ENCODE measurements at regions not wholly inside any gene's neighbourhood (a gene's known extent, or its start where the extent isn't known, plus 50 kb on each side); places are given as distances from the start of the nearest gene placed in this dataset.

DNA sequence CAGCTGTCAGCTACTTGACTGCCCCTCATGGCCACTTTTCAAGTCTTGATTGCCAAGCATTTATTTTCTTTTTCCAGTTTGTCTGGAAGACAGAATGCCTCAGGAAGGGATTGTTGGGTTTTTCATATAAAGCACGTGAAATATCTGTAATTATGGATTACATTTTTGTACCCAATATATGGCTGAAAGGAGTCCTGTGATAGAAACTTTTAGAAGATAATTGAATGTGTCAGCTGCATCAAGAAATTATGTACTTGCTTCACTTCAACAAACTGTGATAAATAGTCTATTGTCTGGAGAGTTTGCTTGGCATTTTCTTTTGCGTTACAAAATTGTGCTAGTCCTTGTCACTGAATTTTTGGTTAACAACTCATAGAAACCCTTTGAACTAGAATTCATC lies 247.9 kb upstream of the SLCO3A1 start:
- no peaks in the 10 kb centered on the region for H3K36me3 Mint-ChIP-seq (ENCODE audit: low read depth)
- POLR2A ChIA-PET: no interaction called here
- no peaks in the 10 kb centered on the region for H3K4me1 Mint-ChIP-seq
- H3K9me3 Mint-ChIP-seq: no peaks in the 10 kb centered on the region
- DNase-seq: no peak
- no peak overlapping the region for H3K4me3 Mint-ChIP-seq
- no peak overlapping the region for H3K27ac Mint-ChIP-seq
- peaks cover 6% of the 10 kb centered on the region for H3K27me3 Mint-ChIP-seq
- CTCF ChIA-PET: interaction anchor here (0.6 kb wide), 1 partner anchor 87 kb away, joined by 3 read pairs; no protein-coding TSS in a partner anchor

DNA sequence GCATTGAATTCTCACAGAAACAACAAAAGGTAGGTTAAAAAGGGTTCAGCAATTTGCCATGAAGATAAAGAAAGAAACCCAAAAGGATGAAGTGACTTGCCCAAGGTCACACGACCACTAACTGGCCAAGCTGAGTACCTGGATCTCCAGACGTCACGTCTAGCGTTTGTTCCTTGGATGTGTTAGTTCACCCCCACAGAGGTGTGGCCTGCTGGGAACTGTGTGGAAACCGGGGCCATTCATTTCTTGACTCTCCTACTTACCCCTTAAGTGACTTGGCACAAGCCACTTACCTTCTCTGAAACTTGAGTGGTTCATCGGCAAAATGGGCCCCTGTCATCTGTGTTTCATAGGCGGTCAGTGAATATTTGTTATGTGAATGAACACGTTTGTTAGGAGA lies 244.3 kb upstream of the SLCO3A1 start:
- Mint-ChIP-seq H3K4me3 (no peak overlapping the region), H3K36me3 (ENCODE audit: low read depth) (no peaks in the 10 kb centered on the region), H3K4me1 (no peaks in the 10 kb centered on the region), H3K9me3 (no peaks in the 10 kb centered on the region), H3K27ac (no peak overlapping the region), H3K27me3 (peaks cover 6% of the 10 kb centered on the region)
- ChIA-PET POLR2A (no interaction called here), CTCF (no interaction called here)
- DNase-seq: no peak

DNA sequence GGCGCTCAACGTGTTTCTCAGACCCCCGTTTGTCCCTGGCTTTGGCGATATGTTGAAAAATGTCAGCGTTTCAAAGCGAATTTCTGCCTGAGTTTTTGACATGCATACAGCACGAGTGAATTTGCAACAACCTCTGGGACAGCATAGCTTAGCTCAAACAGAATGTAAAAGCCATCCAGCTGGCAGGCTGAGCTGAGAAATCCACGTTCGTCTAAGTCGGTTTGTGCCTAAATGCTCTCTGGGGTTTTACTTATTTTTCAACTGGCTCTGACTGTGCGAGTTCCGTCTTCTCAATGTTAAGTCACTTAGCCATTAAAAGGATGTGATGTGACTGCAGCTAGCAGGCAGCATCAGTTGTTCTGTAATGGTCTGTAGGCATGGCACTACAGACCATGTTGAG lies 243.5 kb upstream of the SLCO3A1 start:
- Mint-ChIP-seq H3K9me3 (no peaks in the 10 kb centered on the region), H3K27me3 (peaks cover 3% of the 10 kb centered on the region), H3K4me1 (no peaks in the 10 kb centered on the region), H3K27ac (no peak overlapping the region), H3K36me3 (ENCODE audit: low read depth) (no peaks in the 10 kb centered on the region), H3K4me3 (no peak overlapping the region)
- ChIA-PET CTCF (no interaction called here), POLR2A (no interaction called here)
- DNase-seq: no peak

DNA sequence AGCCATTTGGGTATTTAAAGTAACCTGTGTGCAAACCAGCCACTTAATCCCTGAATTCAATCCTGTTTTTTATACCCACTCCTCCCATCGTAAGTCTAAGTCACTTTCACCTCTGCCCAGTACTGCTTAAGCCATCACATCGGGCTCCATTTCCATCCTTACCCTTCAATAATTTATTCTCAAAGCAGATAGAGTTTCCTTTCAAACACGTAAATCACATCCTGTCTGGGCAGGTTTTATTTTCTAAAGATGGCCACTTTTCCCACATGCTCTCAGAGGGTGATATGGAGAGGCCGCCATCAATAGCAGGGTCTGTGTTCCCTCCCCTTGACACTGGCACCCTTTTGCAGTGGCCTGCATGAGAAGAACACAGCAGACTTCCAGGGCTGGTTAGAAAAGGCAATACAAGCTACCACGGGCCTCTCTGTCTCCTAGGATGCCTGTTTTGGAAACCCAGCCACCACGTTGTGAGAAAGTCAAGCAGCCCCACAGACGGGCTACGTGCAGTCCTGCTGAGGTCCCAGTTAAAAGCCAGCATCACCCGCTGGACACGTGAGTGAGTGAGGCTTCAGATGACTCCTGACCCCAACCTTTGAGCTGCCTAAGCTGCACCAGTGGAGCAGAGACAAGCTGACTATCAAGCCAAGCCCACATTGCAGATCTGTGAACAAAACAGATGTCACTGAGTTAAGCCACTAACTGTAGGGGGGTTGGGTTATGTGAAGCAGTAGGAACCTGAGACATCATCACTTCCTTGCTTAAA lies 241.8 kb upstream of the SLCO3A1 start:
- Mint-ChIP-seq H3K9me3 (no peaks in the 10 kb centered on the region), H3K4me1 (no peaks in the 10 kb centered on the region), H3K4me3 (no peak overlapping the region), H3K27ac (no peak overlapping the region), H3K36me3 (ENCODE audit: low read depth) (no peaks in the 10 kb centered on the region), H3K27me3 (no peaks in the 10 kb centered on the region)
- CTCF ChIA-PET: no interaction called here
- no peak for DNase-seq
- POLR2A ChIA-PET: no interaction called here

DNA sequence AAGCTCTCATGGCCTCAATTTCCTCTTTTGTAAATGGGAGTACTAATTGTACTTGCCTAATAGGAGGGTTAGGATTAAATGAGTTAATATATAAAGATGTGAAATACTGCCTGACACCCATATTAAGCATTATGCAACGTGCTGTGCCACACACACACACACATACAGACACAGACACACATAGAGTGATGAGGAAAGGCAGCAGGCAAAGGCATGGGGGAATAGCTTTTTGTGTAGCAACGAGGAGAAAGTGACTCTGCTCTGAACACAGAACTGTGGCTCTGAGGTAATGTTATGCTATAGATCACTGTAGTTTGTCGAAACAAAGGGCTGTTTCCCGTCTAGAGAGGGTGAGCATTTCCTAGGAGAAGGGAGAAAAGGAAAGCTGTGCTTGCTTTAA lies 233.3 kb upstream of the SLCO3A1 start:
- no peaks in the 10 kb centered on the region for H3K9me3 Mint-ChIP-seq
- no peak overlapping the region for H3K4me3 Mint-ChIP-seq
- no peak for DNase-seq
- H3K36me3 Mint-ChIP-seq (ENCODE audit: low read depth): no peaks in the 10 kb centered on the region
- POLR2A ChIA-PET: no interaction called here
- peaks cover 8% of the 10 kb centered on the region for H3K27me3 Mint-ChIP-seq
- H3K4me1 Mint-ChIP-seq: no peaks in the 10 kb centered on the region
- no peak overlapping the region for H3K27ac Mint-ChIP-seq
- CTCF ChIA-PET: no interaction called here

DNA sequence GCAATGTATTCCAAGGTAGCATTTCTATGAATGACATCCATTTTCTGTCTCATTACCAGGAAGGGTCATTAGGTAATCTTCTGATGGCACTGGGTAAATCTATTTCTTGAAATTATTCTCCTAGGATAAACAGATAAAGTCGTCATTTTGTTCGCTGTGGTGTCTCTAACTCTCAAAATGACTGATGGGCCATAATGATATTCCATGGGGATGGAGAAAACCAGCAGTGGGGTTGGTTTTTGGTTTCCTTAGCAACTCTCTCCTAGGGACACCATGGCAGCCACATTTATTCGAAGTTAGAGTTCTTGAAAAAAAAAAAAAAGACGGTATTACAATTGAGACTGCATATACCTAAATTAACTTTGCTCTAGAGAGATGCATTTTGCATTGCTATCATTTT lies 231.3 kb upstream of the SLCO3A1 start:
- no peaks in the 10 kb centered on the region for H3K4me1 Mint-ChIP-seq
- peaks cover 8% of the 10 kb centered on the region for H3K27me3 Mint-ChIP-seq
- no peak for DNase-seq
- ChIA-PET CTCF (no interaction called here), POLR2A (no interaction called here)
- H3K4me3 Mint-ChIP-seq: no peak overlapping the region
- H3K36me3 Mint-ChIP-seq (ENCODE audit: low read depth): no peaks in the 10 kb centered on the region
- no peaks in the 10 kb centered on the region for H3K9me3 Mint-ChIP-seq
- no peak overlapping the region for H3K27ac Mint-ChIP-seq

DNA sequence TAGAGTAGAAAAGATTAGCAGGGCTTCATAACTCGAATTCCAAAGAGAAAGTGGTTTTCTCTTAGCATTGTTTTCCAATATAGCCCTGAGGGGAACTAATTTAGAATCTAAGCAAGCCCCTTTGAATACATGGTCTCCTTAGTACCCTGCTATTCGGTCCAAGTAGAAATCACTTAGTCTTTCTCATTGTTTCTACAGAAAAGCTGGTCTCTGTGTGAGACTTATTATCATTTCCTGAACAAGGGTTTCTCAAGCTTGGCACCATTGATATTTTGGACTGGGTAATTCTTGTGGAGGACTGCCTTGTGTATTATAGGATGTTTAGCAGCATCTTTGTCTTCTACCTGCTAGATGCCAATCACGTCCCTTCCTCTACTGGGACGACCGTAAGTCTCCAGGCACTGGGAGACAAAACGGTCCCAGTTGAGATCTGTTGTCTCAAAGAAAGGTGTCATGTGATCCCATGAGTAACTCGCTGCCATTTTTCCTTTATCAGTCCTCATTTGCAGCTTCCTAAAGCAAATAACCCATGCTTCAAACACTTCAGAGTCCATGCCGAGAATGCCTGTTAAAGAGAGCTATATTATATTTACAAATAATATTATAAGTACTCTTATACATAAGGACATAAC lies 230.7 kb upstream of the SLCO3A1 start:
- POLR2A ChIA-PET: no interaction called here
- H3K36me3 Mint-ChIP-seq (ENCODE audit: low read depth): no peaks in the 10 kb centered on the region
- no peak overlapping the region for H3K4me3 Mint-ChIP-seq
- no peak overlapping the region for H3K27ac Mint-ChIP-seq
- no peak for DNase-seq
- H3K27me3 Mint-ChIP-seq: peaks cover 8% of the 10 kb centered on the region
- no peaks in the 10 kb centered on the region for H3K9me3 Mint-ChIP-seq
- CTCF ChIA-PET: no interaction called here
- no peaks in the 10 kb centered on the region for H3K4me1 Mint-ChIP-seq

DNA sequence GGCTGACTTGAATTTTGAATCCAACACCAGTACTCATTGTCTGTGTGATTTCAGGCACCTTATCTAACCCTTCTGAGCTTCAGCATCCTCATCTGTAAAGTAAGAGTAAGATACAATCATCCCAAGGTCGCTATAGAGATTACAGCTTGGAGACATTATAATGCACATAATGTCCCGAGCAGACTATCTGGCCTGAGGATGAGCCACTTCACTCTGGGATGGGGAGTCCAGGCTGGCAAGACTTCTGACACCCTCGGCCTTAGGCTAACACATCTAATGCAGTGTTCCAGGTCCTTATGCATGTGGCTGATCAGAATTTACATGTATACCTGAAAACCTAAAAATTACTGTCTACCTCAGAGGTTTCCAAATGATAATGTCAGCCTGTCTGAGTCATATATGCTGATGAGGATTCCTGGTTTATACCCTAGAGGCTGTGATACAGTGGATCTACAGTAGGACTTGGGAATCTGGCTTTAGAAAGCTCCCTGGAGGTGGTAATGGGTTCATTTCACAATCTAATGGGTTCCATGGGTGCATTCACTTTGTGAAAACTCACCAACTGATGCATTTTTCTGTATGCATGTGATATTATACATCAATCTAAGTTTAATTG lies 229.0 kb upstream of the SLCO3A1 start:
- CTCF ChIA-PET: no interaction called here
- no peaks in the 10 kb centered on the region for H3K4me1 Mint-ChIP-seq
- H3K9me3 Mint-ChIP-seq: no peaks in the 10 kb centered on the region
- DNase-seq: no peak
- H3K27me3 Mint-ChIP-seq: no peaks in the 10 kb centered on the region
- no peak overlapping the region for H3K4me3 Mint-ChIP-seq
- H3K27ac Mint-ChIP-seq: no peak overlapping the region
- POLR2A ChIA-PET: no interaction called here
- no peaks in the 10 kb centered on the region for H3K36me3 Mint-ChIP-seq (ENCODE audit: low read depth)

DNA sequence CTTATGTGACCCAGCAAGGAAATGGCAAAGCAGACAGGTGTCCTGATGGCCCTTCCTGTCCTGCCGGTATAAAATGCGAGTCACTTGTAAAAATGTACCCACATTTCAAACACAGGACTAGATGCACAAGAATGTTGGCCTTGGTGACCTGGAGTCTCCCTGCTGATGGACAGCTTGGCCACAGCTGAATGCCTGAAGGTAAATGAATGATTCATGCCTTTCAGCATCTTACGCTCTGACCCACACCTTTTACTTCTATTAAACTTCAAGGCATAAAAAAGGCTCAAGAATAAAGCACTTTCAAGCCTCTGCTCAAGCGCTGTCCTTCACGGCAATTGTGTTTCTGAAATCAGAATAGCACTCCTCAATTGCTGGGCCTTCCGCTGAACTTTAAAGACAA lies 228.0 kb upstream of the SLCO3A1 start:
- ChIA-PET POLR2A (no interaction called here), CTCF (no interaction called here)
- no peak for DNase-seq
- Mint-ChIP-seq H3K9me3 (no peaks in the 10 kb centered on the region), H3K36me3 (ENCODE audit: low read depth) (no peaks in the 10 kb centered on the region), H3K4me3 (no peak overlapping the region), H3K27me3 (no peaks in the 10 kb centered on the region), H3K4me1 (no peaks in the 10 kb centered on the region), H3K27ac (no peak overlapping the region)

DNA sequence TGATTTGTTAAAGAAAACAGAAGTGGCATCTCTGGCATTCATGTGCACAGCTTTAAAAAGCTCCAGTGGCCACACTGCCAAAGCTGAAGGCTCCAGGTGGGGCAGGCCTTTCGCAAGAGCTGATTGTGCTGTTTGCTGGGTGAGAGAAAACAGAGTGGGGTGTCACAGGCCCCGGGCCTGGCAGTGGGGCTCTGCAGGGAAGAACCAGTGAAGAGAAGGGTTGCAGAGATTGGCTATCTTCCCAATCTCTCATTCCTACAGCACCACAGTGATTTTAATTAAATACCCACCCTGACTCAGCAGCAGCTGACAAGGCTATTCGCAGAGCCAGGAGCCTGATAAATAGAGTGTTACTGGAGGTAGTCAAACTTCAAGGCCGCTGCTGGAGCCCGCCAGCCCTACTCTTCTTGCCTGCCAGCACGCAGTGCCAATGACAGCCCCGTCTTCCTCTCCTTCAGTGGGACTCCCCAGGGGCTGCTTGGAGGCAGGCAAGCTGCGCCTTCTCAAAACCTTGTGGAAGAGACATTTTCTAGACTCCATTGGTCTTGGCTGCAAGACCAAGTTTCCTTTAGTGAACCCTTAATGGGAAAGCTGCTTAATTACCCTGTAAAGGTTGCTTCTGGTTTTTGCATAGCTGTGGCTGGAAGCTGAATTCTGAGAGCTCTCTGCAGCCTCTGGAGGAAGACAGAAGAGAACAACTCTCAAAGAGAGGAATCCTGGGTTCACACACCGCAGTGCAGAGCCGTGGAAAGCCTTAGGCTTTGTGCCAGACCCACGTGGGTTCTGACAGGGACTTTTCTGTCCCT lies 225.8 kb upstream of the SLCO3A1 start:
- H3K36me3 Mint-ChIP-seq (ENCODE audit: low read depth): no peaks in the 10 kb centered on the region
- no peaks in the 10 kb centered on the region for H3K9me3 Mint-ChIP-seq

DNA sequence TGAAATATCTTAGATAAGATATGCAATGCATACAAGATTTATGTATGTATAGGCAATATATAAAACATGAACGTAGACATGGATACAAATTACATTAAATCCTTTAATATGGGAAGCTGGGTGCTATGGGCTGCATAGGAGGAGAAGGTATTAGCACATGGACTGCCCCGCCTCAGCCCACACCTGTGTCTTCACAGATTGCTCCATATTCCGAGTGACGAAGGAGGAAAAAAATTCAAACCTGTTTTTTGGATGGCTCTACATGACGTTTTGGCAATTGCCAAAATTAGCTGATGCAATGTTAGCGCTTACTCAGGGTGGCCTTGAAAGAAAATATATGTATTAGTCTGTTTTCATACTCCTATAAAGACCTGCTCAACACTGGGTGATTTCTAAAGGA lies 223.4 kb upstream of the SLCO3A1 start:
- Mint-ChIP-seq H3K9me3 (no peaks in the 10 kb centered on the region), H3K27ac (no peak overlapping the region), H3K4me1 (no peaks in the 10 kb centered on the region), H3K27me3 (no peaks in the 10 kb centered on the region), H3K4me3 (no peak overlapping the region), H3K36me3 (ENCODE audit: low read depth) (no peaks in the 10 kb centered on the region)
- no peak for DNase-seq
- CTCF ChIA-PET: no interaction called here
- POLR2A ChIA-PET: no interaction called here

More for the DNA sequence above, 225.8 kb upstream of the SLCO3A1 start:
- H3K27me3 Mint-ChIP-seq: no peaks in the 10 kb centered on the region
- no peaks in the 10 kb centered on the region for H3K4me1 Mint-ChIP-seq
- H3K27ac Mint-ChIP-seq: no peak overlapping the region
- no peak for DNase-seq
- ChIA-PET POLR2A (no interaction called here), CTCF (interaction anchor here (1.1 kb wide), 1 partner anchor 79 kb away, joined by 3 read pairs; no protein-coding TSS in a partner anchor)
- H3K4me3 Mint-ChIP-seq: no peak overlapping the region

DNA sequence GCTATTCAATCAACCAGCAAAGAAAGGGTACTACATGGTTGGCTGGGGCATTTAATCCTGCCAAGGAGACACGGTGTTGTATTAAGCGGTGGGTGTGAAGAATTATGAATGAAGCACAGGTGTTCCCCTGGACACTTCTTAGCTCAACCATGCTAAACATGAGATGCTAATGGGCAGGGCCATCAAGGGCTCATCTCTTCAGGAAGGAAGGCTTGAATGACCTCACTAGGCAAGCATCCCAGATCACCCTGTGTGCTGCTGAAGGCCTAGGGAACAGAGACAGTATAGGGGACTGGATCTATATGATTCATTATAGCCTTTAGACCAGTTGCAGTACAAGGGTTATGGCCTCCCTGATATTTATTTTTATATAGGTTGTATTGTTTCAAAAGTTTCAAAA lies 221.3 kb upstream of the SLCO3A1 start:
- Mint-ChIP-seq H3K4me1 (no peaks in the 10 kb centered on the region), H3K36me3 (ENCODE audit: low read depth) (no peaks in the 10 kb centered on the region), H3K27me3 (no peaks in the 10 kb centered on the region), H3K4me3 (no peak overlapping the region), H3K27ac (no peak overlapping the region), H3K9me3 (no peaks in the 10 kb centered on the region)
- CTCF ChIA-PET: no interaction called here
- DNase-seq: no peak
- POLR2A ChIA-PET: no interaction called here

DNA sequence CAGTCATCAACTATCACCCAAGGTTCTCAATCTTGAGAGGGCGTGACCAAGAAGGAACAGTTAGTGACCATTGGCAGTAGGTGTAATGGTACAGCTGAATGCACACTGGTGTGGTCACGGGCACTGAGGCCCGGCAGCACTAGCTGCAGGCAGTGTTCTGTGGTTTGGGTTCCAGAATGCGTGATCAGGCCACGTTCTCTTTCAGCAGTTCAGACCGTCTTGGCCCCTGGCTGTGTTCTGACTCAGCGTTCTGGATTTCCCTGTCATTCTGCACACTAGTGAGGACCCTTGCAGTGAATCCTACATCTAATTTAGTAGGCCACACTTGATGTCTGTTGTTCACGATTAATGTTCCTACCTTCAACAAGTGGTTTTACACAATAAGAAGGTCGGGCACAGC lies 220.5 kb upstream of the SLCO3A1 start:
- CTCF ChIA-PET: no interaction called here
- Mint-ChIP-seq H3K27me3 (no peaks in the 10 kb centered on the region), H3K4me3 (no peak overlapping the region)

More for the DNA sequence above, 220.5 kb upstream of the SLCO3A1 start:
- no peak for DNase-seq
- peaks cover 4% of the 10 kb centered on the region for H3K9me3 Mint-ChIP-seq
- H3K36me3 Mint-ChIP-seq (ENCODE audit: low read depth): no peaks in the 10 kb centered on the region
- no peak overlapping the region for H3K27ac Mint-ChIP-seq
- POLR2A ChIA-PET: no interaction called here
- H3K4me1 Mint-ChIP-seq: no peaks in the 10 kb centered on the region

Data from activated CD4-positive, alpha-beta memory T cell treated with anti-CD3 and anti-CD28 coated beads, Interleukin-2, amount 10 ng/mL, durations not matched to agents 7 days and 5 days (primary cell).